ENCODE measurements at regions not wholly inside any gene's neighbourhood (a gene's known extent, or its start where the extent isn't known, plus 50 kb on each side); places are given as distances from the start of the nearest gene placed in this dataset.

DNA sequence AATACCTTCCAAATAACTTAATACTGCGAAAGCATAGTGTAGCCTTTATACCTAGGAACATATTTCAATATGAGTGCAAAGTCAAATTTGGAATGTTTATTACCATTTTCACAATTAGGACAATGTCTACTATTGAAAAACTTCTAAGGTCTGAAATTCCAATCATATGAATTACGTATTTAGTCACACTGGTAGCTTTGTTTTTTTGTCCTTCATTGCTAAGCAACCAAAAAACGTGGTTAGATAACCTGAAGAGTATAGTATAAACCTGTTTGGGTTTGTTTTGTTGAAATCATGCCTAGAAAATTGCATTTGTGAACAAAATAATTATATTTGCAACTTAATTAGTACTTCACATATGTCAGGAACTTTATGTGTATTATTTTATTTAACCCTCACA lies 134.2 kb downstream of the FBXO4 start:
- ATAC-seq (no peak), DNase-seq (peak; percentile 75)
- intact Hi-C loops (cut with micrococcal nuclease), result loop anchor here (5.0 to 10.0 kb wide), 2 partner anchors 52 to 134 kb away; partner anchors contain the start of gene FBXO4
- Histone ChIP-seq H3K9me3 (ENCODE audit: low read length) (no peaks in the 10 kb centered on the region), H3F3A (ENCODE audit: low read length, unreplicated experiment) (no peaks in the 10 kb centered on the region), H3K4me3 (ENCODE audit: low read length) (no peak overlapping the region), H3K4me1 (ENCODE audit: insufficient read depth, low read length) (peaks cover 13% of the 10 kb centered on the region; the same call in 1 of the 2 replicates), H3K4me2 (ENCODE audit: low read length) (no peak overlapping the region), H3K9ac (ENCODE audit: low read length) (no peak overlapping the region), H2AFZ (ENCODE audit: low read length) (no peak overlapping the region), H3K79me2 (ENCODE audit: low read length) (no peaks in the 10 kb centered on the region), H3K9me2 (replicated peaks; ENCODE audit: low read length) (no peaks in the 10 kb centered on the region), H3K27ac (ENCODE audit: low read length) (no peak overlapping the region), H4K20me1 (ENCODE audit: low read length) (no peaks in the 10 kb centered on the region), H3K36me3 (ENCODE audit: low read depth, low read length) (no peaks in the 10 kb centered on the region), H3K27me3 (ENCODE audit: low read length) (no peaks in the 10 kb centered on the region)
- BruUV-seq (replicated peaks), result no TSS peak
- POLR2A ChIA-PET (ENCODE audit: unreplicated experiment), result no interaction called here
- CTCF ChIA-PET, result interaction anchor here (0.5 to 0.6 kb wide), 2 partner anchors 55 to 524 kb away, joined by 3 read pairs; no protein-coding TSS in a partner anchor
- TF ChIP-seq EZH2 (IDR thresholded peaks at IDR 0.05; ENCODE audit: low read length, unreplicated experiment), result no peak
- no peak for TF ChIP-seq EZH2phosphoT487 (IDR thresholded peaks at IDR 0.05; ENCODE audit: borderline replicate concordance, low read length)
- TF ChIP-seq, protein P1, sequence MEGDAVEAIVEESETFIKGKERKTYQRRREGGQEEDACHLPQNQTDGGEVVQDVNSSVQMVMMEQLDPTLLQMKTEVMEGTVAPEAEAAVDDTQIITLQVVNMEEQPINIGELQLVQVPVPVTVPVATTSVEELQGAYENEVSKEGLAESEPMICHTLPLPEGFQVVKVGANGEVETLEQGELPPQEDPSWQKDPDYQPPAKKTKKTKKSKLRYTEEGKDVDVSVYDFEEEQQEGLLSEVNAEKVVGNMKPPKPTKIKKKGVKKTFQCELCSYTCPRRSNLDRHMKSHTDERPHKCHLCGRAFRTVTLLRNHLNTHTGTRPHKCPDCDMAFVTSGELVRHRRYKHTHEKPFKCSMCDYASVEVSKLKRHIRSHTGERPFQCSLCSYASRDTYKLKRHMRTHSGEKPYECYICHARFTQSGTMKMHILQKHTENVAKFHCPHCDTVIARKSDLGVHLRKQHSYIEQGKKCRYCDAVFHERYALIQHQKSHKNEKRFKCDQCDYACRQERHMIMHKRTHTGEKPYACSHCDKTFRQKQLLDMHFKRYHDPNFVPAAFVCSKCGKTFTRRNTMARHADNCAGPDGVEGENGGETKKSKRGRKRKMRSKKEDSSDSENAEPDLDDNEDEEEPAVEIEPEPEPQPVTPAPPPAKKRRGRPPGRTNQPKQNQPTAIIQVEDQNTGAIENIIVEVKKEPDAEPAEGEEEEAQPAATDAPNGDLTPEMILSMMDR (conservative IDR thresholded peaks at IDR 0.05; ENCODE audit: low read depth, low read length), result no peak

DNA sequence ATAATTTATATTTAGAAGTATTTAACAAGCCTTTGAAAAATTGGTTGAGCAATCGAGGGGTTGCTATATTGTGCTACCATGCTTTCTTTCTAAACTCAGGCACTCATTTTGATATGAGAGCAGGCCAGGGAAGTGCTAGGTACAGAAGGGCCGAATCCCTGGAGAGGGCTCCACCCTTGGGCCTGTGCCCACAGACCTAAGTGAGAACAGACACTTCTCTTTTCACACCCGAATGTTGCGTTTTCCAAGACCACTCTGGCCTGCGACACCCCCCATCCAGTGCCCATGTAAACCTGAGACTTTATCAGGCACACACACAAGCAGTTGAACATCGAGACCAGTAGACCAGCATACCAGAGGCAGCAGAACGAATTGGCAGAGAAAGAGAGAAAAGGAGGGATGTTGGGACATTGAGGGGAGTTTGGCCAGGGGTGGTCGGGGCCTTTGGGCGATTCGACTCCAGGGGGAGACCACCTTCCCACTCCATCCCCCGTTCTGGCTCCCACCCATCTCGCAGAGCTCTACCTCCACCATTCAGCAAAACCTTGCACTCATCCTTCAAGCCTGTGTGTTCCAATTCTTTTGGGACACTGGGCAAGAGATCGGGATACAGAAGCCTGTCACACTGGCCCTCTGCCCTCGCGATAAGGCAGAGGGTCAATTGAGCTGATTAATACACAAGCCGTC lies 134.8 kb downstream of the FBXO4 start:
- intact Hi-C loops (cut with micrococcal nuclease), result loop anchor here (5.0 to 10.0 kb wide), 2 partner anchors 53 to 135 kb away; partner anchors contain the start of gene FBXO4
- no peaks in the 10 kb centered on the region for H3K9me3 ChIP-seq (ENCODE audit: low read length)
- no peaks in the 10 kb centered on the region for H3F3A ChIP-seq (ENCODE audit: low read length, unreplicated experiment)
- H3K79me2 ChIP-seq (ENCODE audit: low read length), result no peaks in the 10 kb centered on the region
- H2AFZ ChIP-seq (ENCODE audit: low read length), result no peak overlapping the region
- H3K9ac ChIP-seq (ENCODE audit: low read length), result no peak overlapping the region
- H4K20me1 ChIP-seq (ENCODE audit: low read length), result no peaks in the 10 kb centered on the region
- ATAC-seq (no peak), DNase-seq (no peak)
- H3K36me3 ChIP-seq (ENCODE audit: low read depth, low read length), result no peaks in the 10 kb centered on the region
- BruUV-seq (replicated peaks), result no TSS peak
- H3K4me3 ChIP-seq (ENCODE audit: low read length), result no peak overlapping the region
- ChIA-PET CTCF (interaction anchor here (0.6 kb wide), 1 partner anchor 55 kb away, joined by 3 read pairs; no protein-coding TSS in a partner anchor), POLR2A (ENCODE audit: unreplicated experiment) (no interaction called here)
- H3K9me2 ChIP-seq (replicated peaks; ENCODE audit: low read length), result no peaks in the 10 kb centered on the region
- no peak overlapping the region for H3K27ac ChIP-seq (ENCODE audit: low read length)
- H3K4me2 ChIP-seq (ENCODE audit: low read length), result no peak overlapping the region
- H3K27me3 ChIP-seq (ENCODE audit: low read length), result no peaks in the 10 kb centered on the region
- TF ChIP-seq, protein P1 (conservative IDR thresholded peaks at IDR 0.05; ENCODE audit: low read depth, low read length), result no peak
- TF ChIP-seq EZH2phosphoT487 (IDR thresholded peaks at IDR 0.05; ENCODE audit: borderline replicate concordance, low read length) (no peak), EZH2 (IDR thresholded peaks at IDR 0.05; ENCODE audit: low read length, unreplicated experiment) (no peak)
- H3K4me1 ChIP-seq (ENCODE audit: insufficient read depth, low read length), result peaks cover 15% of the 10 kb centered on the region; the same call in 1 of the 2 replicates

DNA sequence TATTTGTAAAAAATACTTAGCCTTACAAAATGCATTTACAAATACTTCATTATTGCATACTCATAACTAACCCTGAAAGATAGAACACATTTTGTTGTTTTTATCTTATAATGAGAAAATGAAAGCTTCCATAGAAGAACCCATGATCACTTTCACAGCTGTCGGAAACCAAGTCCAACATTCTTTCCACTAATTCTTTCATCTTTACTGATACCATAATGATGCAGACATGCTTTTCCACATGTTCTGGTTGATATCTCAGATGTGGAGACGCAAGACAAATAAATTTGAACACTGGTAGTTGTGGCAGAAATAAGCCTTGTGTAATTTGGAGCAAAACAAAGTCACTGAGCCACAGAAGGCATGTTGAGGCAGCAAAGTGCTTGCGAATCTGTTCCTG lies 136.0 kb downstream of the FBXO4 start:
- POLR2A ChIA-PET (ENCODE audit: unreplicated experiment), result no interaction called here
- H3K9me3 ChIP-seq (ENCODE audit: low read length), result no peaks in the 10 kb centered on the region
- no peak overlapping the region for H3K4me3 ChIP-seq (ENCODE audit: low read length)
- BruUV-seq (replicated peaks), result no TSS peak
- no peaks in the 10 kb centered on the region for H3F3A ChIP-seq (ENCODE audit: low read length, unreplicated experiment)
- H3K27ac ChIP-seq (ENCODE audit: low read length), result no peak overlapping the region
- peaks cover 15% of the 10 kb centered on the region; the same call in 1 of the 2 replicates for H3K4me1 ChIP-seq (ENCODE audit: insufficient read depth, low read length)
- no peaks in the 10 kb centered on the region for H3K79me2 ChIP-seq (ENCODE audit: low read length)
- no peaks in the 10 kb centered on the region for H3K9me2 ChIP-seq (replicated peaks; ENCODE audit: low read length)
- no peak for DNase-seq
- CTCF ChIA-PET, result no interaction called here
- no peak overlapping the region for H3K9ac ChIP-seq (ENCODE audit: low read length)
- no peaks in the 10 kb centered on the region for H3K27me3 ChIP-seq (ENCODE audit: low read length)
- H3K4me2 ChIP-seq (ENCODE audit: low read length), result no peak overlapping the region
- H4K20me1 ChIP-seq (ENCODE audit: low read length), result no peaks in the 10 kb centered on the region
- H2AFZ ChIP-seq (ENCODE audit: low read length), result no peak overlapping the region
- H3K36me3 ChIP-seq (ENCODE audit: low read depth, low read length), result no peaks in the 10 kb centered on the region
- intact Hi-C loops (cut with micrococcal nuclease), result no loop called here
- no peak for TF ChIP-seq EZH2 (IDR thresholded peaks at IDR 0.05; ENCODE audit: low read length, unreplicated experiment)
- TF ChIP-seq, protein P1 (conservative IDR thresholded peaks at IDR 0.05; ENCODE audit: low read depth, low read length), result no peak
- TF ChIP-seq EZH2phosphoT487 (IDR thresholded peaks at IDR 0.05; ENCODE audit: borderline replicate concordance, low read length), result no peak
- ATAC-seq, result no peak
